Colonic mucosa (tissue), 4 donors: ENCODE measurements at regions not wholly inside any gene's neighbourhood (a gene's known extent, or its start where the extent isn't known, plus 50 kb on each side); places are given as distances from the start of the nearest gene placed in this dataset.

Source experiments
- DNase-seq: peaks from one replicate; pipeline ENCODE4 v3.0.0-alpha.2; 2020
- H3K27ac ChIP-seq: fragments of 200-600 bp; one replicate; pipeline ENCODE4 v1.8.0; 2021
- H3K27me3 ChIP-seq: fragments of 200-600 bp; one replicate; pipeline ENCODE4 v1.8.0; 2021
- H3K36me3 ChIP-seq: fragments of 200-600 bp; one replicate; pipeline ENCODE4 v1.8.0; 2021
- H3K4me1 ChIP-seq: fragments of 200-600 bp; one replicate; pipeline ENCODE4 v1.8.0; 2021; ENCODE audit warnings: mild to moderate bottlenecking
- H3K4me3 ChIP-seq: fragments of 200-600 bp; one replicate; pipeline ENCODE4 v1.8.0; 2021
- H3K9ac ChIP-seq, 2 donors: one replicate each; pipeline ENCODE4 v1.7.0; 2013; ENCODE audit warnings: control low read depth in 2 of 2, low read depth in 2 of 2, low read length in 2 of 2
- H3K9me3 ChIP-seq: fragments of 200-600 bp; one replicate; pipeline ENCODE4 v1.8.0; 2021
- CTCF ChIP-seq: fragments of 200-600 bp; IDR thresholded peaks from one replicate; pipeline ENCODE4 v1.8.0; 2022; ENCODE audit warnings: antibody characterized with exemption, mild to moderate bottlenecking
- intact Hi-C: fragments of 100-400 bp; cut with DNase I; formaldehyde crosslinking; loops from one replicate; pipeline ENCODE4 v1.14.1; 2022
- donor health status: healthy.
- donor health status: DM: no; HTN: no; CAD: no.
- donor health status: DM: no; HTN: no; CAD: no.

DNA sequence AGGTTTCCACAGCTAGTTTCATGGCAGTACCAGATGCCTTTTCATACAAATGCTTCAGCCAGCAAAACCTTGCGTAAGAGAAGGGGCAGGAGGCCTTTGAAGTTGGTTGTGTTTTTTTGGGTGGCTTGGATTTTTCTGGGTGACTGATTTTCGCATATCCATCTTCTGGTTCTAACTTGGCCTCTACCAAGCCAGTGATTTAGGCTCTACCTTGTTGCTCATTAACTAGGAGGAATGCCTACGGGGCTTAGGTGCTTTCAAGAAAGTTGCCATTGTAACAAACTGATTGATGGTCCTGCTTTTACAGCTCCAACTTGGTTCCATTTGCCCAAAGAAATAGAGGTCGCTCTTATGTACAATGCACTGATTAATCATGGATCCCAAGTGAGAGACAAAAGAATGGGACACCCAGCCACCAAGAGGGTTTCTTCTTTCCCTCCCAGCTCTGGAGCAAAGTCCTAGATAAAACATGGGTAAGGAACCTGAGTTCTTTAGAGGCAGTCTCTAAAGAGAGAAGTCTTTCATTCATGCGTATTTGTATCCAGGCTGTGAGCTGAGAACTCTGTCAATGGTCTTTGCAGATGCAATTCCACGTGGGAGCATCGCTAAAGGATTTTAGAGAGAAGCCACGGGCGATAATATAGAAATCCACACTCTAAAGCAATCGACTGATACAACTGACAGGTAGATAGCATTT lies 92.1 kb upstream of the FGFR2 start:
- Histone ChIP-seq H3K27me3 (no peaks in the 10 kb centered on the region), H3K27ac (no peak overlapping the region), H3K4me3 (no peak overlapping the region), H3K9ac (no peak overlapping the region), H3K9me3 (no peaks in the 10 kb centered on the region), H3K36me3 (no peaks in the 10 kb centered on the region), H3K4me1 (no peaks in the 10 kb centered on the region)
- intact Hi-C loops, result no loop called here
- TF ChIP-seq CTCF, result no peak
- no peak for DNase-seq

- intact Hi-C loops, result no loop called here
- H3K36me3 ChIP-seq, result no peaks in the 10 kb centered on the region
- H3K4me3 ChIP-seq, result no peak overlapping the region
- no peak for DNase-seq
- H3K9me3 ChIP-seq, result no peaks in the 10 kb centered on the region
- TF ChIP-seq CTCF, result no peak
- no peak overlapping the region for H3K27ac ChIP-seq
- H3K4me1 ChIP-seq, result no peaks in the 10 kb centered on the region
- H3K27me3 ChIP-seq, result no peaks in the 10 kb centered on the region
- H3K9ac ChIP-seq, result no peak overlapping the region
Measured at GRCh38 chr10:121687095-121687813, 89.0 kb upstream of the FGFR2 start.

- TF ChIP-seq CTCF, result no peak
- H3K9ac ChIP-seq, result no peak overlapping the region
- H3K4me1 ChIP-seq, result no peaks in the 10 kb centered on the region
- no peak overlapping the region for H3K4me3 ChIP-seq
- H3K9me3 ChIP-seq, result no peaks in the 10 kb centered on the region
- no peaks in the 10 kb centered on the region for H3K36me3 ChIP-seq
- no peaks in the 10 kb centered on the region for H3K27me3 ChIP-seq
- intact Hi-C loops, result no loop called here
- H3K27ac ChIP-seq, result no peak overlapping the region
- DNase-seq, result no peak
Measured at GRCh38 chr10:121684276-121684675, 86.0 kb upstream of the FGFR2 start.

DNA sequence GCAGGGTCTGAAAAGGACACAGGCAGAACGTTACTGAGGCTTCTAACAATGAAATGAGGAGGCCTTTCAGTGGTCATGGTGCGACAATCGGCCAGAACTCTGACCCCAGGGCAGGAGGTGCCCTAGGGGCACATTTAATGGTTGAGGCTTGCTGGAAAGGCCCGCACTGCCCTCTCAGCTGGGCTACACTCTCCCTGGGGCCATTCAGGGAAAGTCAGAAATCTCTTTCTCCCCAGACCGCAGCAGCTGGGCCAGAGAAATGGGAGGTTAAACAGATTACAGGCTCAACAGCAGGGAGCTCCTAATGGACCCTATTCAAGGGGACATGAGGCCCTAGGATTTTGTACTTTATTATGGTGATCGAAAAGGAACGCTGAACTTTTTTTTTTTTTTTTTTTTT lies 85.6 kb upstream of the FGFR2 start:
- Histone ChIP-seq H3K27me3 (no peaks in the 10 kb centered on the region), H3K4me3 (no peak overlapping the region), H3K36me3 (no peaks in the 10 kb centered on the region), H3K9ac (no peak overlapping the region), H3K4me1 (no peaks in the 10 kb centered on the region), H3K27ac (no peak overlapping the region), H3K9me3 (no peaks in the 10 kb centered on the region)
- DNase-seq, result no peak
- intact Hi-C loops, result no loop called here
- no peak for TF ChIP-seq CTCF

DNA sequence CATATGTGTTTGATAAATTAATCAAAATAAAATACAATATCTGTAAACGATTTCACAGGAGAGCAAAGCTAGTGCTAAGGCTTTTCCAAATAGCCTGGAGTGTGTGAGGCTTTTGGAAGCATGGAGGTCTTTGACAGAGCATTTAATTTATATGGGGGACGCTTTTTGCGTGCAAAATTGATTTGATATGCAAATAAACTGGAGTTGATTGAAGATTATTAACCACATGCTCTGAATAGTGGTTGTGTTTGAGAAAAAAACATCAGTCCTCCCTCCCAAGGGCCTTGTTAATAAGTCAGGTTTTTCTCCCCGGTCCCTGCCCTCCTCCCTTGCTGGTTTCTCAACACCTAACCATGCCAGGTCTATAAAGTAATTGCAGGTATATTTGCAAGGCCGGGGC lies 85.1 kb upstream of the FGFR2 start:
- no peak for DNase-seq
- Histone ChIP-seq H3K9ac (no peak overlapping the region), H3K9me3 (no peaks in the 10 kb centered on the region), H3K27me3 (no peaks in the 10 kb centered on the region), H3K36me3 (no peaks in the 10 kb centered on the region), H3K27ac (no peak overlapping the region), H3K4me1 (no peaks in the 10 kb centered on the region), H3K4me3 (no peak overlapping the region)
- no peak for TF ChIP-seq CTCF
- intact Hi-C loops, result no loop called here
